CD14-positive monocyte (primary cell): ENCODE measurements at regions not wholly inside any gene's neighbourhood (a gene's known extent, or its start where the extent isn't known, plus 50 kb on each side); places are given as distances from the start of the nearest gene placed in this dataset.

Source experiments
- DNase-seq, 3 donors: peaks; one replicate each; pipeline ENCODE4 v3.0.0-alpha.2; 2011 to 2022
- H2AFZ ChIP-seq: 2 replicates; pipeline ENCODE4 v1.6.0; 2012; ENCODE audit warnings: mild to moderate bottlenecking, low read depth, low read length, inconsistent platforms; ENCODE audit not compliant: insufficient read depth, poor library complexity, severe bottlenecking
- H3K27ac ChIP-seq, 2 donors: 1 replicate in 1 of 2; 2 replicates in 1 of 2; pipeline ENCODE4 v1.5.1; 2012 to 2013; ENCODE audit warnings: low read length in 2 of 2, control low read depth in 1 of 2, inconsistent platforms in 1 of 2, low read depth in 1 of 2, mild to moderate bottlenecking in 1 of 2
- H3K27me3 ChIP-seq, 2 donors: one replicate each; pipeline versions ENCODE4 v1.6.0 to v1.6.1; 2011 to 2013; ENCODE audit warnings: low read length in 2 of 2; ENCODE audit not compliant: control insufficient read depth in 2 of 2, insufficient read depth in 2 of 2
- H3K36me3 ChIP-seq, 2 donors: replicated peaks in 1 of 2; 1 replicate in 1 of 2; 2 replicates in 1 of 2; pipeline versions ENCODE4 v1.5.1 to v1.6.1; 2012 to 2013; ENCODE audit warnings: low read length in 2 of 2, control low read depth in 1 of 2, inconsistent platforms in 1 of 2, mild to moderate bottlenecking in 1 of 2; ENCODE audit not compliant: insufficient read depth in 2 of 2, control insufficient read depth in 1 of 2
- H3K4me1 ChIP-seq, 2 donors: 1 replicate in 1 of 2; 2 replicates in 1 of 2; pipeline versions ENCODE4 v1.5.1 to v1.6.1; 2012 to 2013; ENCODE audit warnings: low read length in 2 of 2, control low read depth in 1 of 2, inconsistent platforms in 1 of 2, mild to moderate bottlenecking in 1 of 2, moderate library complexity in 1 of 2; ENCODE audit not compliant: insufficient read depth in 2 of 2, control insufficient read depth in 1 of 2
- H3K4me2 ChIP-seq: replicated peaks from 2 replicates; pipeline ENCODE3; 2012; ENCODE audit warnings: low read length, moderate library complexity, mild to moderate bottlenecking; ENCODE audit not compliant: poor library complexity, severe bottlenecking; ENCODE audit errors: extremely low read depth
- H3K4me3 ChIP-seq, 3 experiments: fragments of 200-600 bp in 1 of 3; sonication (generic) in 1 of 3; replicated peaks in 1 of 3; 1 replicate in 2 of 3; 2 replicates in 1 of 3; pipeline ENCODE4 v1.5.1; 2011 to 2013; ENCODE audit warnings: low read length in 3 of 3, mild to moderate bottlenecking in 3 of 3, control low read depth in 2 of 3, low read depth in 2 of 3, inconsistent platforms in 1 of 3, moderate library complexity in 1 of 3
- H3K79me2 ChIP-seq: 2 replicates; pipeline ENCODE4 v1.6.0; 2012; ENCODE audit warnings: mild to moderate bottlenecking, control low read depth, inconsistent platforms, low read length, moderate library complexity; ENCODE audit not compliant: insufficient read depth
- H3K9ac ChIP-seq: 2 replicates; pipeline ENCODE4 v1.6.0; 2017; ENCODE audit warnings: low read length, mild to moderate bottlenecking; ENCODE audit not compliant: insufficient read depth, poor library complexity, severe bottlenecking
- H3K9me3 ChIP-seq, 2 donors: replicated peaks in 1 of 2; 1 replicate in 1 of 2; 2 replicates in 1 of 2; pipeline versions ENCODE4 v1.5.1 to v1.6.1; 2012 to 2013; ENCODE audit warnings: low read length in 2 of 2, control low read depth in 1 of 2; ENCODE audit not compliant: control insufficient read depth in 1 of 2, insufficient read depth in 1 of 2
- H4K20me1 ChIP-seq: 2 replicates; pipeline ENCODE4 v1.6.0; 2012; ENCODE audit warnings: mild to moderate bottlenecking, low read length, control low read depth, moderate library complexity; ENCODE audit not compliant: insufficient read depth
- H3K27ac Mint-ChIP-seq, 7 donors: one replicate each; pipeline ENCODE4 v1.8.0; 2020; ENCODE audit warnings: mild to moderate bottlenecking in 7 of 7, mixed read lengths in 7 of 7, moderate library complexity in 6 of 7, inconsistent platforms in 2 of 7
- H3K27me3 Mint-ChIP-seq, 3 donors: one replicate each; pipeline ENCODE4 v1.8.0; 2021 to 2022; ENCODE audit warnings: low read depth in 3 of 3, mild to moderate bottlenecking in 3 of 3, mixed read lengths in 3 of 3, moderate library complexity in 3 of 3, inconsistent platforms in 1 of 3
- H3K36me3 Mint-ChIP-seq, 2 donors: one replicate each; pipeline ENCODE4 v1.8.0; 2020; ENCODE audit warnings: mixed read lengths in 2 of 2, inconsistent platforms in 1 of 2, mild to moderate bottlenecking in 1 of 2
- H3K4me1 Mint-ChIP-seq: one replicate; pipeline ENCODE4 v1.8.0; 2020; ENCODE audit warnings: mild to moderate bottlenecking, mixed read lengths
- H3K4me3 Mint-ChIP-seq, 2 donors: one replicate each; pipeline ENCODE4 v1.8.0; 2020; ENCODE audit warnings: mild to moderate bottlenecking in 2 of 2, mixed read lengths in 2 of 2, moderate library complexity in 1 of 2
- H3K9me3 Mint-ChIP-seq, 7 donors: one replicate each; pipeline ENCODE4 v1.8.0; 2020 to 2022; ENCODE audit warnings: mixed read lengths in 7 of 7, mild to moderate bottlenecking in 6 of 7, moderate library complexity in 6 of 7, inconsistent platforms in 2 of 7
- WGBS: methylation state at CpG from one replicate; pipeline ENCODE4 v1.1.5; 2013; ENCODE audit warnings: missing lambda C conversion rate; ENCODE audit not compliant: insufficient coverage; 5-methylcytosine and 5-hydroxymethylcytosine counted together
- intact Hi-C, 2 donors: fragments of 100-400 bp; cut with micrococcal nuclease; formaldehyde crosslinking; loops; one replicate each; pipeline versions ENCODE4 v1.15.0 to v1.15.1; 2023
- TF ChIP-seq, protein P1 (sequence below): fragments of 200-600 bp; IDR thresholded peaks from one replicate; pipeline ENCODE4 v1.8.0; 2022; ENCODE audit warnings: antibody characterized with exemption, mild to moderate bottlenecking

DNA sequence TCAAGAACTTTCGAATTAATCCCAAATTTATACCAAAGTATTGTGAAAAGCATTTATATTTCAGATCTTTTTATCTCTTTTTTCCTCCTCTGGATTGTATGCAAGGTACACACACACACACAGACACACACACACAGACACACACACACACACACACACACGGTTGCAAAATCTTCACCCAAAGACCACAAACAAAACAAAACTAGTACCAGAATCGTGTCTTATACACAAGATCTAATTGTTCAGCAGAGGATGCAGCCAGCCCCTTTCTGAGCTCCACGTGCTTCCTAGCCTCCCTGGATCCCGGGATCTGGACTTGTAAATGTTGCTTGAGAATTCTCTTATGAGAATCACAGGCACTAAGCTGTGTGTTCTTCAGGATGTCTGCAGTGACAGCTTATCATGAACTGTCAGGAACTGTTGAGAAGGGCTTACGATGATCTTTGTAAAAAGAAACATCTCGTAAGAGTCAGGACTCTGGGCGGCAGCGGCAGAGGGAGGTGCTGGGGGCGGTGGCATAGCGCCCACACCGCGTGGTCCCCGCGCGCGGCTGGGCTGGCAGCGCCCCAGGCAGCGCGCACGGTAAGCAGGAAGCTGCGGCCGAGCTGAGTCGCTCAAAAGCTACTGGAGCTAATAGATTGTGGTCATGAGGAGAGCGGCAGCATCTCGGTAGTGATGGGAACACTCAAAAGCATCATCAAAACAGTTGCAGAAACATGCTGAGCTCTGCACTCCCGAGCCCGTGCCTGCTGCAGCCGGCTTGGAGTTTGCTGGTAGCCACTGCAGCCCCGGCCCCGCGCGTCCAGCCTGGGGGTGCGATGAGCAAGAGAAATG is 277.6 kb downstream of the GATA3 start:
- H4K20me1 ChIP-seq: no peaks in the 10 kb centered on the region
- under 1% methylated on average over 32 of the region's 34 CpGs for whole genome bisulfite sequencing
- Mint-ChIP-seq H3K4me3 (peak overlapping the region; percentile 7 to 83), H3K27ac (no peak overlapping the region), H3K9me3 (peaks cover 0 to 3% (median 0%) of the 10 kb centered on the region in 7 donors), H3K4me1 (peaks cover 12% of the 10 kb centered on the region), H3K27me3 (peaks cover 17 to 34% (median 23%) of the 10 kb centered on the region in 3 donors), H3K36me3 (no peaks in the 10 kb centered on the region)
- H3K9ac ChIP-seq: peak overlapping the region; percentile 39
- no peaks in the 10 kb centered on the region for H3K36me3 ChIP-seq
- no peaks in the 10 kb centered on the region for H3K9me3 ChIP-seq
- peak overlapping the region in 1 of 3 experiments; percentile 5 for H3K4me3 ChIP-seq
- H3K4me2 ChIP-seq: peak overlapping the region; percentile 28
- peak overlapping the region; percentile 53 for H2AFZ ChIP-seq
- intact Hi-C loops: no loop called here
- no peaks in the 10 kb centered on the region for H3K79me2 ChIP-seq
- H3K27ac ChIP-seq: no peak overlapping the region
- TF ChIP-seq, protein P1, sequence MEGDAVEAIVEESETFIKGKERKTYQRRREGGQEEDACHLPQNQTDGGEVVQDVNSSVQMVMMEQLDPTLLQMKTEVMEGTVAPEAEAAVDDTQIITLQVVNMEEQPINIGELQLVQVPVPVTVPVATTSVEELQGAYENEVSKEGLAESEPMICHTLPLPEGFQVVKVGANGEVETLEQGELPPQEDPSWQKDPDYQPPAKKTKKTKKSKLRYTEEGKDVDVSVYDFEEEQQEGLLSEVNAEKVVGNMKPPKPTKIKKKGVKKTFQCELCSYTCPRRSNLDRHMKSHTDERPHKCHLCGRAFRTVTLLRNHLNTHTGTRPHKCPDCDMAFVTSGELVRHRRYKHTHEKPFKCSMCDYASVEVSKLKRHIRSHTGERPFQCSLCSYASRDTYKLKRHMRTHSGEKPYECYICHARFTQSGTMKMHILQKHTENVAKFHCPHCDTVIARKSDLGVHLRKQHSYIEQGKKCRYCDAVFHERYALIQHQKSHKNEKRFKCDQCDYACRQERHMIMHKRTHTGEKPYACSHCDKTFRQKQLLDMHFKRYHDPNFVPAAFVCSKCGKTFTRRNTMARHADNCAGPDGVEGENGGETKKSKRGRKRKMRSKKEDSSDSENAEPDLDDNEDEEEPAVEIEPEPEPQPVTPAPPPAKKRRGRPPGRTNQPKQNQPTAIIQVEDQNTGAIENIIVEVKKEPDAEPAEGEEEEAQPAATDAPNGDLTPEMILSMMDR: no peak
- no peak for DNase-seq
- peaks cover 7 to 19% of the 10 kb centered on the region in 2 donors for H3K27me3 ChIP-seq
- peaks cover 3 to 6% of the 10 kb centered on the region in 2 donors for H3K4me1 ChIP-seq

DNA sequence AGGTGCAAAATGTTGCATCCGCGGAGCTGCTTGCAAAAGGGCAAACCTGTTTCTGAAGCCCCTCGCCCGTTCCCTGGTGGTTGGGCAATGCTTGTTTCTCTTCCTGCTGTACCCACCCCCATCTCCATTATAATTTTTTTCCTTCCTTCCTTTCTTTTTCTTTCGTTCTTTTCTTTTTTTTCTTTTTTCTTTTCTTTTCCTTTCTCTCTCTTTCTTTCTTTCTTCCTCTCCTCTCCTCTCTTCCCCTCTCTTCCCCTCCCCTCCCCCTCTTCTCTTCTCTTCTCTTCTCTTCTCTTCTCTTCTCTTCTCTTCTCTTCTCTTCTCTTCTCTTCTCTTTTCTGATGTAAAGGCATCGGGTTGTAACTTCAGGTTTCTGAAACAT is 278.2 kb downstream of the GATA3 start:
- H3K4me1 Mint-ChIP-seq: peaks cover 12% of the 10 kb centered on the region
- Histone ChIP-seq H2AFZ (peak overlapping the region; percentile 53), H3K9me3 (no peaks in the 10 kb centered on the region), H3K9ac (no peak overlapping the region), H3K79me2 (no peaks in the 10 kb centered on the region), H3K36me3 (no peaks in the 10 kb centered on the region), H3K4me2 (peak overlapping the region; percentile 28), H3K4me3 (no peak overlapping the region), H3K27ac (no peak overlapping the region), H3K27me3 (peaks cover 7 to 19% of the 10 kb centered on the region in 2 donors), H3K4me1 (peaks cover 3 to 6% of the 10 kb centered on the region in 2 donors), H4K20me1 (no peaks in the 10 kb centered on the region)
- H3K4me3 Mint-ChIP-seq: peak overlapping the region; percentile 7 to 67
- DNase-seq: no peak
- TF ChIP-seq, protein P1: no peak
- WGBS: 0% methylated on average over 4 of the region's 6 CpGs
- H3K27ac Mint-ChIP-seq: no peak overlapping the region
- H3K27me3 Mint-ChIP-seq: peaks cover 17 to 34% (median 21%) of the 10 kb centered on the region in 3 donors
- H3K9me3 Mint-ChIP-seq: peaks cover 0 to 3% (median 0%) of the 10 kb centered on the region in 7 donors
- intact Hi-C loops: no loop called here
- H3K36me3 Mint-ChIP-seq: no peaks in the 10 kb centered on the region
